ENCODE measurements at regions not wholly inside any gene's neighbourhood (a gene's known extent, or its start where the extent isn't known, plus 50 kb on each side); places are given as distances from the start of the nearest gene placed in this dataset.

GRCh38 chr15:29468899-29469298 is 199.3 kb upstream of the NSMCE3 start:
- DNase-seq (ENCODE audit: low spot score) = no peak
- Mint-ChIP-seq H3K4me1 (ENCODE audit: low read depth) (no peaks in the 10 kb centered on the region), H3K9me3 (no peaks in the 10 kb centered on the region), H3K27ac (no peak overlapping the region), H3K4me3 (no peak overlapping the region), H3K36me3 (ENCODE audit: low read depth) (no peaks in the 10 kb centered on the region), H3K27me3 (ENCODE audit: insufficient read depth) (no peaks in the 10 kb centered on the region)
- intact Hi-C loops (cut with micrococcal nuclease) = no loop called here

GRCh38 chr15:29467091-29467490 is 197.5 kb upstream of the NSMCE3 start:
- H3K27me3 Mint-ChIP-seq (ENCODE audit: insufficient read depth) = no peaks in the 10 kb centered on the region
- H3K36me3 Mint-ChIP-seq (ENCODE audit: low read depth) = no peaks in the 10 kb centered on the region

GRCh38 chr15:29466292-29466691 is 196.7 kb upstream of the NSMCE3 start:
- Mint-ChIP-seq H3K4me1 (ENCODE audit: low read depth) (no peaks in the 10 kb centered on the region), H3K27ac (no peak overlapping the region), H3K9me3 (no peaks in the 10 kb centered on the region), H3K27me3 (ENCODE audit: insufficient read depth) (no peaks in the 10 kb centered on the region), H3K36me3 (ENCODE audit: low read depth) (no peaks in the 10 kb centered on the region), H3K4me3 (no peak overlapping the region)
- no peak for DNase-seq (ENCODE audit: low spot score)
- intact Hi-C loops (cut with micrococcal nuclease) = no loop called here

More at GRCh38 chr15:29467091-29467490, 197.5 kb upstream of the NSMCE3 start:
- no peak for DNase-seq (ENCODE audit: low spot score)
- H3K4me3 Mint-ChIP-seq = no peak overlapping the region
- H3K4me1 Mint-ChIP-seq (ENCODE audit: low read depth) = no peaks in the 10 kb centered on the region
- H3K27ac Mint-ChIP-seq = no peak overlapping the region
- intact Hi-C loops (cut with micrococcal nuclease) = no loop called here
- H3K9me3 Mint-ChIP-seq = no peaks in the 10 kb centered on the region

- DNase-seq (ENCODE audit: low spot score) = no peak
- no peaks in the 10 kb centered on the region for H3K4me1 Mint-ChIP-seq (ENCODE audit: low read depth)
- no peak overlapping the region for H3K27ac Mint-ChIP-seq
- H3K27me3 Mint-ChIP-seq (ENCODE audit: insufficient read depth) = no peaks in the 10 kb centered on the region
- no peak overlapping the region for H3K4me3 Mint-ChIP-seq
- intact Hi-C loops (cut with micrococcal nuclease) = no loop called here
- H3K36me3 Mint-ChIP-seq (ENCODE audit: low read depth) = no peaks in the 10 kb centered on the region
- H3K9me3 Mint-ChIP-seq = no peaks in the 10 kb centered on the region
Measured at GRCh38 chr15:29465816-29466215, 196.2 kb upstream of the NSMCE3 start.

- Mint-ChIP-seq H3K27ac (no peak overlapping the region), H3K4me3 (no peak overlapping the region), H3K4me1 (ENCODE audit: low read depth) (no peaks in the 10 kb centered on the region), H3K36me3 (ENCODE audit: low read depth) (no peaks in the 10 kb centered on the region), H3K27me3 (ENCODE audit: insufficient read depth) (no peaks in the 10 kb centered on the region), H3K9me3 (no peaks in the 10 kb centered on the region)
- intact Hi-C loops (cut with micrococcal nuclease) = no loop called here
- DNase-seq (ENCODE audit: low spot score) = no peak
Measured at GRCh38 chr15:29465196-29465595, 195.6 kb upstream of the NSMCE3 start.

GRCh38 chr15:29461877-29462276 is 192.3 kb upstream of the NSMCE3 start:
- no peak overlapping the region for H3K27ac Mint-ChIP-seq
- intact Hi-C loops (cut with micrococcal nuclease) = no loop called here
- DNase-seq (ENCODE audit: low spot score) = no peak
- H3K4me3 Mint-ChIP-seq = no peak overlapping the region
- H3K36me3 Mint-ChIP-seq (ENCODE audit: low read depth) = no peaks in the 10 kb centered on the region
- H3K4me1 Mint-ChIP-seq (ENCODE audit: low read depth) = no peaks in the 10 kb centered on the region
- H3K27me3 Mint-ChIP-seq (ENCODE audit: insufficient read depth) = no peaks in the 10 kb centered on the region
- H3K9me3 Mint-ChIP-seq = no peaks in the 10 kb centered on the region

GRCh38 chr15:29458361-29458760 is 188.7 kb upstream of the NSMCE3 start:
- Mint-ChIP-seq H3K27me3 (ENCODE audit: insufficient read depth) (peaks cover 2% of the 10 kb centered on the region), H3K4me3 (no peak overlapping the region), H3K27ac (no peak overlapping the region), H3K9me3 (no peaks in the 10 kb centered on the region), H3K4me1 (ENCODE audit: low read depth) (no peaks in the 10 kb centered on the region), H3K36me3 (ENCODE audit: low read depth) (no peaks in the 10 kb centered on the region)
- DNase-seq (ENCODE audit: low spot score) = no peak
- intact Hi-C loops (cut with micrococcal nuclease) = no loop called here

- Mint-ChIP-seq H3K9me3 (no peaks in the 10 kb centered on the region), H3K27me3 (ENCODE audit: insufficient read depth) (peaks cover 2% of the 10 kb centered on the region), H3K27ac (no peak overlapping the region), H3K4me1 (ENCODE audit: low read depth) (no peaks in the 10 kb centered on the region), H3K36me3 (ENCODE audit: low read depth) (no peaks in the 10 kb centered on the region), H3K4me3 (no peak overlapping the region)
- intact Hi-C loops (cut with micrococcal nuclease) = no loop called here
- DNase-seq (ENCODE audit: low spot score) = no peak
Measured at GRCh38 chr15:29457729-29458128, 188.1 kb upstream of the NSMCE3 start.

GRCh38 chr15:29456964-29457363 is 187.3 kb upstream of the NSMCE3 start:
- Mint-ChIP-seq H3K4me1 (ENCODE audit: low read depth) (no peaks in the 10 kb centered on the region), H3K27me3 (ENCODE audit: insufficient read depth) (peaks cover 2% of the 10 kb centered on the region)
- intact Hi-C loops (cut with micrococcal nuclease) = no loop called here

GRCh38 chr15:29456255-29456654 is 186.6 kb upstream of the NSMCE3 start:
- Mint-ChIP-seq H3K27me3 (ENCODE audit: insufficient read depth) (peaks cover 2% of the 10 kb centered on the region), H3K36me3 (ENCODE audit: low read depth) (no peaks in the 10 kb centered on the region)

More at GRCh38 chr15:29456964-29457363, 187.3 kb upstream of the NSMCE3 start:
- Mint-ChIP-seq H3K4me3 (no peak overlapping the region), H3K36me3 (ENCODE audit: low read depth) (no peaks in the 10 kb centered on the region), H3K9me3 (no peaks in the 10 kb centered on the region), H3K27ac (no peak overlapping the region)
- no peak for DNase-seq (ENCODE audit: low spot score)

GRCh38 chr15:29455530-29455929 is 185.9 kb upstream of the NSMCE3 start:
- intact Hi-C loops (cut with micrococcal nuclease) = no loop called here
- Mint-ChIP-seq H3K27me3 (ENCODE audit: insufficient read depth) (peaks cover 2% of the 10 kb centered on the region), H3K27ac (no peak overlapping the region), H3K36me3 (ENCODE audit: low read depth) (no peaks in the 10 kb centered on the region), H3K9me3 (no peaks in the 10 kb centered on the region), H3K4me1 (ENCODE audit: low read depth) (no peaks in the 10 kb centered on the region), H3K4me3 (no peak overlapping the region)
- no peak for DNase-seq (ENCODE audit: low spot score)

More at GRCh38 chr15:29456255-29456654, 186.6 kb upstream of the NSMCE3 start:
- no peak for DNase-seq (ENCODE audit: low spot score)
- intact Hi-C loops (cut with micrococcal nuclease) = no loop called here
- no peak overlapping the region for H3K4me3 Mint-ChIP-seq
- no peaks in the 10 kb centered on the region for H3K4me1 Mint-ChIP-seq (ENCODE audit: low read depth)
- H3K27ac Mint-ChIP-seq = no peak overlapping the region
- no peaks in the 10 kb centered on the region for H3K9me3 Mint-ChIP-seq

- no peak for DNase-seq (ENCODE audit: low spot score)
- intact Hi-C loops (cut with micrococcal nuclease) = no loop called here
- Mint-ChIP-seq H3K4me3 (no peak overlapping the region), H3K4me1 (ENCODE audit: low read depth) (no peaks in the 10 kb centered on the region), H3K9me3 (no peaks in the 10 kb centered on the region), H3K27ac (no peak overlapping the region), H3K27me3 (ENCODE audit: insufficient read depth) (peaks cover 2% of the 10 kb centered on the region), H3K36me3 (ENCODE audit: low read depth) (no peaks in the 10 kb centered on the region)
Measured at GRCh38 chr15:29455055-29455454, 185.4 kb upstream of the NSMCE3 start.

GRCh38 chr15:29454506-29454905 is 184.9 kb upstream of the NSMCE3 start:
- DNase-seq (ENCODE audit: low spot score) = no peak
- Mint-ChIP-seq H3K27me3 (ENCODE audit: insufficient read depth) (peaks cover 2% of the 10 kb centered on the region), H3K27ac (no peak overlapping the region), H3K4me1 (ENCODE audit: low read depth) (no peaks in the 10 kb centered on the region), H3K4me3 (no peak overlapping the region), H3K36me3 (ENCODE audit: low read depth) (no peaks in the 10 kb centered on the region), H3K9me3 (no peaks in the 10 kb centered on the region)
- intact Hi-C loops (cut with micrococcal nuclease) = no loop called here
